ENCODE measurements at regions not wholly inside any gene's neighbourhood (a gene's known extent, or its start where the extent isn't known, plus 50 kb on each side); places are given as distances from the start of the nearest gene placed in this dataset.

DNA sequence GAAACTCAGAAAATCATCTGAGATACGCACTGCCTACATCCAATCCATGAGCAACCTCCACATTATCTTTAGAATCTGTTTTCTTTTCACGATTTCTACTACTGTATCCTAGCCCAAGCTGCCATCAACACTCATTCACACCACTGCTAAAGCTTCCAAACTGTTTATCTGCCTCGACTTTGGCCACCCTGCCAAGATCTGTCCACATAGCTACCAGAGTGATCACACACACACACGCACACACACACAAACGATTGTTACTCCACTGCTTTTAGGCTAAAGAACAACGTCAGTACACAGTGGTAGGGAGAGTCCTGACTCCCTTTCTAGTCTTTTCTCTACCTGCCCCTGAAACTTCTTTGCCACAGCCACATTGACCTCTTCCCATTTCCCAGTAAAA, 142.0 kb downstream of the CCDC71L start:
- TF ChIP-seq SP1 (IDR thresholded peaks at IDR 0.05; ENCODE audit: low read depth) (no peak), CTCF (IDR thresholded peaks at IDR 0.05 in 2 of 3, conservative IDR thresholded peaks at IDR 0.05 in 1 of 3; ENCODE audit: borderline replicate concordance in 1 of 3, insufficient read depth in 1 of 3, low read depth in 2 of 3, low read length in 2 of 3) (no peak), TCF7L2 (IDR thresholded peaks at IDR 0.05; ENCODE audit: borderline replicate concordance, extremely low read depth, insufficient read depth, insufficient read length) (no peak), EZH2 (IDR thresholded peaks at IDR 0.05) (no peak), ELF1 (IDR thresholded peaks at IDR 0.05; ENCODE audit: borderline replicate concordance, low read depth) (no peak), POLR2A (IDR thresholded peaks at IDR 0.05; ENCODE audit: borderline replicate concordance, extremely low read depth, insufficient read depth, insufficient read length) (no peak), POLR2AphosphoS5 (IDR thresholded peaks at IDR 0.05; ENCODE audit: low read depth, low read length) (no peak), YY1 (IDR thresholded peaks at IDR 0.05; ENCODE audit: extremely low read depth, insufficient replicate concordance, low read depth, low read length) (no peak), JUND (IDR thresholded peaks at IDR 0.05) (no peak)
- TF ChIP-seq, protein P1, sequence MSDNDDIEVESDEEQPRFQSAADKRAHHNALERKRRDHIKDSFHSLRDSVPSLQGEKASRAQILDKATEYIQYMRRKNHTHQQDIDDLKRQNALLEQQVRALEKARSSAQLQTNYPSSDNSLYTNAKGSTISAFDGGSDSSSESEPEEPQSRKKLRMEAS (IDR thresholded peaks at IDR 0.05): no peak

Data from HCT116 (cell line).